Upper lobe of left lung (tissue), 6 donors: ENCODE measurements at regions not wholly inside any gene's neighbourhood (a gene's known extent, or its start where the extent isn't known, plus 50 kb on each side); places are given as distances from the start of the nearest gene placed in this dataset.

Experiments used
- ATAC-seq, 2 donors: fragments of 200-7000 bp; cut with Tn5 transposase; one replicate each; pipeline ENCODE4 v1.9.1; 2022; ENCODE audit warnings: mild to moderate bottlenecking in 2 of 2, moderate library complexity in 2 of 2; ENCODE audit not compliant: low FRiP score in 2 of 2
- DNase-seq, 2 donors: peaks; one replicate each; pipeline ENCODE4 v3.0.0-alpha.2; 2019 to 2020
- H3K27ac ChIP-seq, 4 donors: fragments of 200-600 bp; sonication (generic); one replicate each; pipeline ENCODE4 v1.5.1; 2016 to 2019
- H3K27me3 ChIP-seq, 4 donors: fragments of 200-600 bp; sonication (generic); one replicate each; pipeline ENCODE4 v1.5.1; 2017 to 2019
- H3K36me3 ChIP-seq, 4 donors: fragments of 200-600 bp; sonication (generic); one replicate each; pipeline ENCODE4 v1.5.1; 2016 to 2019
- H3K4me1 ChIP-seq, 4 donors: fragments of 200-600 bp; sonication (generic); one replicate each; pipeline ENCODE4 v1.5.1; 2018 to 2019
- H3K4me3 ChIP-seq, 4 donors: fragments of 200-600 bp; sonication (generic); one replicate each; pipeline ENCODE4 v1.5.1; 2017 to 2019; ENCODE audit warnings: mild to moderate bottlenecking in 2 of 4, moderate library complexity in 1 of 4
- H3K9me3 ChIP-seq, 4 donors: fragments of 200-600 bp; sonication (generic); one replicate each; pipeline ENCODE4 v1.5.1; 2018 to 2019
- CTCF ChIP-seq, 6 experiments: fragments of 450-650 bp in 4 of 6; fragments of 200-600 bp in 2 of 6; sonication (generic) in 2 of 6; IDR thresholded peaks; one replicate each; pipeline ENCODE4 v1.5.1; 2016 to 2019; ENCODE audit warnings: antibody characterized with exemption in 6 of 6
- EP300 ChIP-seq, 4 donors: sonication (generic); formaldehyde crosslinking; IDR thresholded peaks; one replicate each; pipeline ENCODE4 v1.5.1; 2017; ENCODE audit warnings: antibody characterized with exemption in 4 of 4, control low read depth in 2 of 4
- POLR2A ChIP-seq, 4 donors: fragments of 450-650 bp; IDR thresholded peaks; one replicate each; pipeline ENCODE4 v1.5.1; 2016 to 2017; ENCODE audit warnings: antibody characterized with exemption in 4 of 4, mild to moderate bottlenecking in 2 of 4
- POLR2AphosphoS5 ChIP-seq, 2 donors: sonication (generic); formaldehyde crosslinking; IDR thresholded peaks; one replicate each; pipeline ENCODE4 v1.5.1; 2017; ENCODE audit warnings: antibody characterized with exemption in 2 of 2
- WGBS, 2 donors: methylation state at CpG; one replicate each; pipeline ENCODE4 v1.1.5; 2017 to 2018; 5-methylcytosine and 5-hydroxymethylcytosine counted together
- donor health status: DM: no; HTN: no; CAD: no; lungs with moderate emphysema.
- donor health status: DM: no; HTN: yes; CAD: no; lungs with severe emphysema.

- TF ChIP-seq CTCF (IDR thresholded peaks at IDR 0.05) (no peak), EP300 (IDR thresholded peaks at IDR 0.05) (no peak), POLR2AphosphoS5 (IDR thresholded peaks at IDR 0.05) (no peak), POLR2A (IDR thresholded peaks at IDR 0.05) (no peak)
- H3K4me3 ChIP-seq, result no peak overlapping the region
- no peak for ATAC-seq
- H3K4me1 ChIP-seq, result no peaks in the 10 kb centered on the region
- H3K9me3 ChIP-seq, result no peaks in the 10 kb centered on the region
- H3K27ac ChIP-seq, result no peak overlapping the region
- H3K36me3 ChIP-seq, result no peaks in the 10 kb centered on the region
- H3K27me3 ChIP-seq, result no peaks in the 10 kb centered on the region
- no peak for DNase-seq
These were observed 595.1 kb upstream of the ATP2B1 start for GRCh38 chr12:90303771-90304170.

- Histone ChIP-seq H3K27ac (no peak overlapping the region), H3K36me3 (no peaks in the 10 kb centered on the region), H3K27me3 (no peaks in the 10 kb centered on the region), H3K4me1 (no peaks in the 10 kb centered on the region), H3K9me3 (no peaks in the 10 kb centered on the region), H3K4me3 (no peak overlapping the region)
- TF ChIP-seq EP300 (IDR thresholded peaks at IDR 0.05), result no peak
- TF ChIP-seq POLR2A (IDR thresholded peaks at IDR 0.05), result no peak
- no peak for TF ChIP-seq POLR2AphosphoS5 (IDR thresholded peaks at IDR 0.05)
- no peak for TF ChIP-seq CTCF (IDR thresholded peaks at IDR 0.05)
- 74 to 82% methylated on average over 1 of the region's 1 CpG for WGBS, 2 donors
- no peak for DNase-seq
- no peak for ATAC-seq
These were observed 593.0 kb upstream of the ATP2B1 start for GRCh38 chr12:90301561-90302133.

- Histone ChIP-seq H3K27me3 (no peaks in the 10 kb centered on the region), H3K9me3 (no peaks in the 10 kb centered on the region), H3K27ac (no peak overlapping the region), H3K4me1 (no peaks in the 10 kb centered on the region), H3K36me3 (no peaks in the 10 kb centered on the region), H3K4me3 (no peak overlapping the region)
- WGBS, 2 donors, result 73 to 77% methylated on average over 4 of the region's 4 CpGs
- DNase-seq (no peak), ATAC-seq (no peak)
- no peak for TF ChIP-seq EP300 (IDR thresholded peaks at IDR 0.05)
- TF ChIP-seq POLR2A (IDR thresholded peaks at IDR 0.05), result no peak
- TF ChIP-seq POLR2AphosphoS5 (IDR thresholded peaks at IDR 0.05), result no peak
- TF ChIP-seq CTCF (IDR thresholded peaks at IDR 0.05), result no peak
These were observed 592.5 kb upstream of the ATP2B1 start for GRCh38 chr12:90301095-90301494.

- no peaks in the 10 kb centered on the region for H3K27me3 ChIP-seq
- no peaks in the 10 kb centered on the region for H3K4me1 ChIP-seq
- no peak overlapping the region for H3K27ac ChIP-seq
- TF ChIP-seq CTCF (IDR thresholded peaks at IDR 0.05) (no peak), POLR2AphosphoS5 (IDR thresholded peaks at IDR 0.05) (no peak), EP300 (IDR thresholded peaks at IDR 0.05) (no peak), POLR2A (IDR thresholded peaks at IDR 0.05) (no peak)
- no peak overlapping the region for H3K4me3 ChIP-seq
- no peaks in the 10 kb centered on the region for H3K9me3 ChIP-seq
- no peaks in the 10 kb centered on the region for H3K36me3 ChIP-seq
- DNase-seq (no peak), ATAC-seq (no peak)
These were observed 591.0 kb upstream of the ATP2B1 start for GRCh38 chr12:90299666-90300065.

GRCh38 chr12:90299121-90299520, 590.5 kb upstream of the ATP2B1 start:
- H3K27ac ChIP-seq, result no peak overlapping the region
- no peaks in the 10 kb centered on the region for H3K9me3 ChIP-seq
- WGBS, 2 donors, result 58 to 61% methylated on average over 4 of the region's 4 CpGs
- no peaks in the 10 kb centered on the region for H3K4me1 ChIP-seq
- no peak for ATAC-seq
- no peaks in the 10 kb centered on the region for H3K36me3 ChIP-seq
- no peak for DNase-seq
- TF ChIP-seq EP300 (IDR thresholded peaks at IDR 0.05) (no peak), CTCF (IDR thresholded peaks at IDR 0.05) (no peak), POLR2AphosphoS5 (IDR thresholded peaks at IDR 0.05) (no peak), POLR2A (IDR thresholded peaks at IDR 0.05) (no peak)
- H3K4me3 ChIP-seq, result no peak overlapping the region
- no peaks in the 10 kb centered on the region for H3K27me3 ChIP-seq
